Suprapubic skin (tissue), 4 donors: ENCODE measurements at regions not wholly inside any gene's neighbourhood (a gene's known extent, or its start where the extent isn't known, plus 50 kb on each side); places are given as distances from the start of the nearest gene placed in this dataset.
"Not testable (repeated sequence)": the region's sequence is repeated elsewhere in the genome, so short reads cannot be mapped to it uniquely, and the experiment has no call there.

Experiments used
- DNase-seq, 2 donors: peaks; one replicate each; pipeline ENCODE4 v3.0.0-alpha.2; 2019; ENCODE audit warnings: low spot score in 2 of 2
- H3K27ac ChIP-seq: fragments of 200-600 bp; sonication (generic); one replicate; pipeline ENCODE4 v1.5.1; 2019
- H3K27me3 ChIP-seq: fragments of 200-600 bp; sonication (generic); one replicate; pipeline ENCODE4 v1.5.1; 2019
- H3K36me3 ChIP-seq: fragments of 200-600 bp; sonication (generic); one replicate; pipeline ENCODE4 v1.5.1; 2019
- H3K4me1 ChIP-seq: fragments of 200-600 bp; sonication (generic); one replicate; pipeline ENCODE4 v1.5.1; 2019
- H3K4me3 ChIP-seq: fragments of 200-600 bp; sonication (generic); one replicate; pipeline ENCODE4 v1.5.1; 2019; ENCODE audit warnings: mild to moderate bottlenecking
- H3K9me3 ChIP-seq: fragments of 200-600 bp; sonication (generic); one replicate; pipeline ENCODE4 v1.5.1; 2019
- CTCF ChIP-seq, 2 donors: fragments of 200-600 bp in 1 of 2; fragments of 450-650 bp in 1 of 2; sonication (generic) in 1 of 2; IDR thresholded peaks; one replicate each; pipeline ENCODE4 v1.5.1; 2016 to 2019; ENCODE audit warnings: antibody characterized with exemption in 2 of 2, mild to moderate bottlenecking in 1 of 2, moderate library complexity in 1 of 2
- EP300 ChIP-seq: sonication (generic); formaldehyde crosslinking; IDR thresholded peaks from one replicate; pipeline ENCODE4 v1.6.1; 2017; ENCODE audit warnings: antibody characterized with exemption
- POLR2A ChIP-seq, 2 donors: fragments of 450-650 bp; IDR thresholded peaks; one replicate each; pipeline ENCODE4 v1.6.1; 2017; ENCODE audit warnings: antibody characterized with exemption in 2 of 2, mild to moderate bottlenecking in 2 of 2, moderate library complexity in 2 of 2
- POLR2AphosphoS5 ChIP-seq, 3 donors: sonication (generic); formaldehyde crosslinking; IDR thresholded peaks; one replicate each; pipeline ENCODE4 v1.6.1; 2017; ENCODE audit warnings: antibody characterized with exemption in 3 of 3
- WGBS: methylation state at CpG from one replicate; pipeline ENCODE4 v1.1.5; 2018; 5-methylcytosine and 5-hydroxymethylcytosine counted together

- 51% methylated on average over 9 of the region's 9 CpGs for WGBS
- Histone ChIP-seq H3K27me3 (no peaks in the 10 kb centered on the region), H3K4me3 (no peak overlapping the region), H3K27ac (peak overlapping the region; percentile 28), H3K4me1 (peaks cover 56% of the 10 kb centered on the region), H3K36me3 (no peaks in the 10 kb centered on the region), H3K9me3 (no peaks in the 10 kb centered on the region)
- no peak for DNase-seq
- TF ChIP-seq EP300 (no peak), POLR2AphosphoS5 (IDR thresholded peaks at IDR 0.05) (no peak), POLR2A (IDR thresholded peaks at IDR 0.05) (no peak), CTCF (IDR thresholded peaks at IDR 0.05) (no peak)
Measured at GRCh38 chr11:8772571-8773519, 90.3 kb downstream of the RPL27A start.

GRCh38 chr11:8773916-8774539 lies 91.4 kb downstream of the RPL27A start:
- DNase-seq: no peak
- no peaks in the 10 kb centered on the region for H3K36me3 ChIP-seq
- no peak for TF ChIP-seq POLR2A (IDR thresholded peaks at IDR 0.05)
- no peak for TF ChIP-seq EP300
- no peak for TF ChIP-seq POLR2AphosphoS5 (IDR thresholded peaks at IDR 0.05)
- no peak for TF ChIP-seq CTCF (IDR thresholded peaks at IDR 0.05)
- H3K27me3 ChIP-seq: no peaks in the 10 kb centered on the region
- peaks cover 56% of the 10 kb centered on the region for H3K4me1 ChIP-seq
- peak overlapping the region; percentile 68 for H3K27ac ChIP-seq
- 34% methylated on average over 5 of the region's 5 CpGs for WGBS
- H3K4me3 ChIP-seq: no peak overlapping the region
- H3K9me3 ChIP-seq: no peaks in the 10 kb centered on the region

- H3K4me3 ChIP-seq, H3K36me3 ChIP-seq, DNase-seq, H3K27me3 ChIP-seq, H3K9me3 ChIP-seq: not testable (repeated sequence)
- WGBS: 89% methylated on average over 8 of the region's 8 CpGs
- Histone ChIP-seq H3K4me1 (peaks cover 56% of the 10 kb centered on the region), H3K27ac (peak overlapping the region; percentile 68)
Measured at GRCh38 chr11:8774916-8775315, 92.3 kb downstream of the RPL27A start.

GRCh38 chr11:8775332-8775731 lies 92.7 kb downstream of the RPL27A start:
- no peaks in the 10 kb centered on the region for H3K36me3 ChIP-seq
- WGBS: 66% methylated on average over 4 of the region's 4 CpGs
- TF ChIP-seq POLR2AphosphoS5 (IDR thresholded peaks at IDR 0.05): no peak
- H3K4me3 ChIP-seq: no peak overlapping the region
- H3K27ac ChIP-seq: peak overlapping the region; percentile 68
- peaks cover 56% of the 10 kb centered on the region for H3K4me1 ChIP-seq
- H3K27me3 ChIP-seq: no peaks in the 10 kb centered on the region
- H3K9me3 ChIP-seq: no peaks in the 10 kb centered on the region
- no peak for DNase-seq

GRCh38 chr11:8775734-8776133 lies 93.1 kb downstream of the RPL27A start:
- H3K27ac ChIP-seq: peak overlapping the region; percentile 68
- WGBS: 85% methylated on average over 1 of the region's 1 CpG

More at GRCh38 chr11:8775734-8776133, 93.1 kb downstream of the RPL27A start:
- Histone ChIP-seq H3K27me3 (no peaks in the 10 kb centered on the region), H3K9me3 (no peaks in the 10 kb centered on the region), H3K4me1 (peaks cover 56% of the 10 kb centered on the region), H3K4me3 (no peak overlapping the region), H3K36me3 (no peaks in the 10 kb centered on the region)
- TF ChIP-seq POLR2A (IDR thresholded peaks at IDR 0.05): no peak
- no peak for TF ChIP-seq EP300
- no peak for TF ChIP-seq POLR2AphosphoS5 (IDR thresholded peaks at IDR 0.05)
- no peak for TF ChIP-seq CTCF (IDR thresholded peaks at IDR 0.05)
- no peak for DNase-seq
